ENCODE measurements at regions not wholly inside any gene's neighbourhood (a gene's known extent, or its start where the extent isn't known, plus 50 kb on each side); places are given as distances from the start of the nearest gene placed in this dataset.

GRCh38 chr1:234827656-234828055, 217.7 kb upstream of the IRF2BP2 start:
- no peak overlapping the region for H3K4me3 ChIP-seq
- H3K79me2 ChIP-seq (ENCODE audit: control insufficient read depth, insufficient read depth, low read length) = no peaks in the 10 kb centered on the region
- no peaks in the 10 kb centered on the region for H3K9me3 ChIP-seq (replicated peaks; ENCODE audit: control insufficient read depth, insufficient read depth, low read depth, low read length)
- H3K27me3 ChIP-seq (ENCODE audit: control insufficient read depth in 2 of 2, insufficient read depth in 2 of 2, low read length in 2 of 2) = peaks cover 23 to 52% of the 10 kb centered on the region in 2 experiments; a peak in 4 of 5 replicates
- WGBS (ENCODE audit: insufficient coverage, low coverage, missing lambda C conversion rate) = 16% methylated on average over 7 of the region's 7 CpGs
- ChIA-PET POLR2A (interaction anchor here (1.1 to 2.5 kb wide), 3 partner anchors 11 to 31 kb away, joined by 3 to 8 read pairs (median 3); no protein-coding TSS in a partner anchor), CTCF (ENCODE audit: low intra/inter-chr PET ratio) (no interaction called here)
- H3K9ac ChIP-seq (ENCODE audit: insufficient read depth in 1 of 2, low read depth in 2 of 2, low read length in 2 of 2) = no peak overlapping the region
- TF ChIP-seq CBFA2T3 (IDR thresholded peaks at IDR 0.05) (no peak), ADNP (tag; IDR thresholded peaks at IDR 0.05) (no peak), HMG20B (CRISPR knock-in tag; IDR thresholded peaks at IDR 0.05) (no peak), GABPA (tag; conservative IDR thresholded peaks at IDR 0.05; ENCODE audit: low read depth) (no peak), ATF2 (CRISPR knock-in tag; IDR thresholded peaks at IDR 0.05) (no peak), SAFB2 (IDR thresholded peaks at IDR 0.05; ENCODE audit: borderline replicate concordance, low read depth, low read length, severe bottlenecking) (no peak), GATAD2A (IDR thresholded peaks at IDR 0.05) (no peak), MLX (CRISPR knock-in tag; conservative IDR thresholded peaks at IDR 0.05) (no peak), SRF (CRISPR knock-in tag; IDR thresholded peaks at IDR 0.05) (no peak), POLR2AphosphoS2 (IDR thresholded peaks at IDR 0.05; ENCODE audit: low read length) (no peak)
- no peaks in the 10 kb centered on the region for H4K20me1 ChIP-seq (replicated peaks; ENCODE audit: control insufficient read depth, insufficient read depth, low read length)
- H2AFZ ChIP-seq (ENCODE audit: low read depth, low read length) = no peak overlapping the region
- no peak overlapping the region for H3K4me2 ChIP-seq (ENCODE audit: insufficient read depth, low read length)
- FAIRE-seq (no peak), DNase-seq (ENCODE audit: extremely low read depth in 1 of 4, low spot score in 3 of 4) (no peak), ATAC-seq (no peak)
- in situ Hi-C loops (cut with MboI) (no loop called here), intact Hi-C loops (cut with micrococcal nuclease) (no loop called here)
- no TSS peak for BruUV-seq (replicated peaks)
- H3K27ac ChIP-seq (ENCODE audit: extremely low read depth, low read depth, low read length) = no peak overlapping the region
- no peaks in the 10 kb centered on the region for H3K9me1 ChIP-seq (ENCODE audit: control insufficient read depth, insufficient read depth, low read length)
- no peaks in the 10 kb centered on the region for H3K36me3 ChIP-seq (ENCODE audit: control insufficient read depth, insufficient read depth, low read length)
- H3K4me1 ChIP-seq (replicated peaks in 1 of 2; ENCODE audit: control insufficient read depth in 2 of 2, insufficient read depth in 2 of 2, low read length in 2 of 2) = peaks cover 4% of the 10 kb centered on the region in 2 experiments; a peak in 2 of 5 replicates

All from K562 (cell line).